ENCODE measurements at regions not wholly inside any gene's neighbourhood (a gene's known extent, or its start where the extent isn't known, plus 50 kb on each side); places are given as distances from the start of the nearest gene placed in this dataset.
"Not testable (repeated sequence)": the region's sequence is repeated elsewhere in the genome, so short reads cannot be mapped to it uniquely, and the experiment has no call there.

DNA sequence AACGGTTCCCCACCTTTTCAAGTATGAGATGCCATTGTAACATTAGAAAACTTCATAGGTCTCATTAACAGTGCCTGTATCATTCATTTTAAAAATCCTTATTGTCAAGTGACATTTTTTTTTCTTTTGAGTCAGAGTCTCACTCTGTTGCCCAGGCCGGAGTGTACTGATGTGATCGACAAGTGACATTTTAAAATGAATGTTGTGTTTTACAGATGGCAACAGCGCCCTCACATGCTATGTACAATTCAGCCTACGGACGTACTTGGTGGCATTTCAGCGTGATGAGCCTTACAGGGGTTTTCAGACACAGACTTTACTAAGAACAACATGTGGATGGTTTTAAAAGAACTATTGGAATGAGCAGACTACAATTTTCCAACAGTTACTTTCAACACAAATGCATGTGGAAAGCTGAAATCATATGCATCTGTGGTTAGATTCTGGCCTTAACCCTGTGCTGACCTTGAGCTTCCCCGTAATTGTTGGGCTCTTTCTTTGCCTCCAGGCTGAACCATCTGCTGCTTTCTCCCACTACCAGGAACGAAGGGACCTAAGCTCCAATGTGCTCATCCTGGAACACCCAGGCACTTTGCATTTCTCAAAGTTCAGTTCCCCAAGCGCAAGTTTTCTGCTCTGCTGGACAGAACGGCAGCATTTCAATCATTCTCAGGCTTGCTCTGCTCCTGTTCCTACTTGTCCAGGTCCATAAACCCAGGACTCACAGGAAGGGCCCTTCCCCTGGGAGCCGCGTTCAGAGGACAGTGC is 119.9 kb upstream of the NDUFV2 start:
- Histone ChIP-seq H3K36me3 (ENCODE audit: control insufficient read depth in 2 of 2, insufficient read depth in 2 of 2, low read length in 2 of 2) (no peaks in the 10 kb centered on the region), H3K9ac (ENCODE audit: low read length in 2 of 2) (no peak overlapping the region), H3K9me3 (ENCODE audit: control insufficient read depth in 2 of 2, low read length in 2 of 2) (no peaks in the 10 kb centered on the region), H3K4me3 (ENCODE audit: low read length in 2 of 2) (no peak overlapping the region), H3K27ac (ENCODE audit: low read length) (no peak overlapping the region), H3K4me1 (ENCODE audit: control insufficient read depth, insufficient read depth, low read length) (peaks cover 33% of the 10 kb centered on the region), H3K27me3 (ENCODE audit: control insufficient read depth in 1 of 2, insufficient read depth in 2 of 2, low read length in 2 of 2) (no peaks in the 10 kb centered on the region)

DNA sequence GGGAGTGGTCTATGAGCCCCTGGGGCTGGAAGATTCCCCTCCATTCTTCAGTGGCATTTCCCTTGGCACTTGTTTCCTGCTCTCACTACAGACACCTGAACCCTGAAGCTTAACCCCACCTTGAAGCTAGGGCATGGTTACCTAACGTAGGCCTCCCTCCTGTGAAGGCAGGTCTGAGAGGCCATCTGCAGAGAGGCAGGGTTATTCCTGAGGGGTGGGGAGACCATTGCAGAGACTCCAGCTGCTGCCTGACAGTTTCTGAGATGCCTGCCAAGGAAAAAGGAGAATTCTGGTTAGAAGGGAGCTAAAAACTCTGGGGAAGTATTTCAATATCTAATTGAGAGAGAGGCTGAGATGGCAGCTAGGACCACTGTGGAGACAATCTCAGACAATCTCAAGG is 119.3 kb upstream of the NDUFV2 start:
- peaks cover 31% of the 10 kb centered on the region for H3K4me1 ChIP-seq (ENCODE audit: control insufficient read depth, insufficient read depth, low read length)

DNA sequence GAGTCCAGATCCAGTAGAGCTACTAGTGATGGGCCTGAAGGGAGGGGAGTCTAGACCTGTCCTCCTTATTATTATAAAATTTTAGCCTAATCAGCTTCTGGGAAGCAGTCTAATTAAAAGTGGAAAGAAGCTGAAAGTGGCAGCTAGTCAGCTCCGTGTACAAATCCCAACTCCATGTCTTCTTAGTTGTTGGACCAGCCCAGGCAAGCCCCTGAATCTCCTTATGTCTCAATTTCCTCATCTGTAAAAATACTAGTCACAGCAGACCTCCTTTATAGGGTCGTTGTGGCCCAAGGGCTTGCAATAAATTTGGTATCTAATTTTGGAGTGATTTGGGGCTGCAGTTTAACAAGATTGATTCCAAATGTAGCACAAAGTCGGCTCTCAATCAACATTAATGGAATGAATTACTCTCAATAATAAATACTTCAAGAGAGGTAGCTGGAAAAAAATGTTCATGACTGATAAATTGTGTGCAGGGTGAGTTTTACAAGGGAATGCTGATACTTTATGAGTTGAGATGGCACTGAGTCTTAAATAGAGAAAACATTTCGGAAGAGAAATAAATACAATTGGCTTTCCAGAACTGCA is 118.3 kb upstream of the NDUFV2 start:
- H3K4me3 ChIP-seq (ENCODE audit: low read length in 2 of 2): no peak overlapping the region
- peaks cover 23% of the 10 kb centered on the region for H3K4me1 ChIP-seq (ENCODE audit: control insufficient read depth, insufficient read depth, low read length)
- H3K9me3 ChIP-seq (ENCODE audit: control insufficient read depth in 2 of 2, low read length in 2 of 2): no peaks in the 10 kb centered on the region
- H3K9ac ChIP-seq (ENCODE audit: low read length in 2 of 2): no peak overlapping the region
- H3K27ac ChIP-seq (ENCODE audit: low read length): no peak overlapping the region
- no peaks in the 10 kb centered on the region for H3K36me3 ChIP-seq (ENCODE audit: control insufficient read depth in 2 of 2, insufficient read depth in 2 of 2, low read length in 2 of 2)
- H3K27me3 ChIP-seq (ENCODE audit: control insufficient read depth in 1 of 2, insufficient read depth in 2 of 2, low read length in 2 of 2): no peaks in the 10 kb centered on the region

More for the DNA sequence above, 119.3 kb upstream of the NDUFV2 start:
- H3K9ac ChIP-seq (ENCODE audit: low read length in 2 of 2): no peak overlapping the region
- no peaks in the 10 kb centered on the region for H3K27me3 ChIP-seq (ENCODE audit: control insufficient read depth in 1 of 2, insufficient read depth in 2 of 2, low read length in 2 of 2)
- H3K4me3 ChIP-seq (ENCODE audit: low read length in 2 of 2): no peak overlapping the region
- no peaks in the 10 kb centered on the region for H3K9me3 ChIP-seq (ENCODE audit: control insufficient read depth in 2 of 2, low read length in 2 of 2)
- H3K27ac ChIP-seq (ENCODE audit: low read length): no peak overlapping the region
- H3K36me3 ChIP-seq (ENCODE audit: control insufficient read depth in 2 of 2, insufficient read depth in 2 of 2, low read length in 2 of 2): no peaks in the 10 kb centered on the region

DNA sequence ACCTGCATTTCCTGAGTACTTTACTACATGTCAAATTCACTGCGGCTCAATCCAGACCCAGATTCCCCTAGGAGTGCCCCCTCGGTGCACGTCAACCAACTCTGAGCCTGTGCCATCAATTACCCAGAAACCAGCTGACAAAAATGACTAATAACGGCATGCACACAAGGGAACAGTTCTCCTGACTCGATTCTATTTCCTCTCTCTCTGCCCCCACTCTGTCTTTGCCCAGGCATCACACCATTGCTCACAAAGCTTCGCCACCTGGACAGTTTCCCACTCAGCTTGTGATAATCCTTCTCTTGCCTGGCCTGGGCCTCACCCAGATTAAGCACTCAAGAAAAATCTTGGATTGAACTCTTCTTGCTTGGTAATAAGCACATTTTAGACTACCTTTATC is 115.3 kb upstream of the NDUFV2 start:
- Histone ChIP-seq H3K36me3 (ENCODE audit: control insufficient read depth in 2 of 2, insufficient read depth in 2 of 2, low read length in 2 of 2) (no peaks in the 10 kb centered on the region), H3K4me3 (ENCODE audit: low read length in 2 of 2) (no peak overlapping the region), H3K4me1 (ENCODE audit: control insufficient read depth, insufficient read depth, low read length) (peaks cover 10% of the 10 kb centered on the region), H3K27ac (ENCODE audit: low read length) (no peak overlapping the region), H3K9me3 (ENCODE audit: control insufficient read depth in 2 of 2, low read length in 2 of 2) (no peaks in the 10 kb centered on the region), H3K27me3 (ENCODE audit: control insufficient read depth in 1 of 2, insufficient read depth in 2 of 2, low read length in 2 of 2) (no peaks in the 10 kb centered on the region), H3K9ac (ENCODE audit: low read length in 2 of 2) (no peak overlapping the region)

DNA sequence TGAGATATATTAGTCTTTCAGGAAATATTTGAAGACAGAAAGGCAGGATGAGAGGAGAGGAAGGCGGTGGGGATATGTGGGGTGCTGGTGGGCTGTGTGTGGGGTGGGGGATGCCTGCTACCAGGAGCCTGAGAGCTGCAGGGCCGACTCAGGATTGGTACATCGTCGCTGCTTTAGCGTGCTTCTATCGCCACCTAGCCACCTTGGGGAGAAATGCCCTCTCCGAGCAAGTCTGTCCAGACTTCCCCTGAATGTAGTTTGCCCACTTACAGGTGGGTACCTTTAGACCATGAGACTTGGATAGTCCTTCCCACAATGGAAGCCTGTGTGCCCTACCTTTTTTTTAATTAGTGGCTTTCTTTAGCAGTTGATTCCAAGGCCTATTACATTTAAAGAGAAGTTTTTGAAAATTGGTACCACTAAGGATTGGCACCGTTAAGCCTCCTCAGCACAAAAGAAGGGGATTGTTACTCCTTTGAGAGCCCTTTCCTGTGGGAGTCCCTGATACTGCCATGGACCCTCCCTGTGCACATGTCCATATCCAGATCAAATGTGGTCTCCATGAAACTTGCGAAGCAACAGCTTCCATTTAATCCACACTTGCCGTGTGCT is 114.1 kb upstream of the NDUFV2 start:
- no peaks in the 10 kb centered on the region for H3K27me3 ChIP-seq (ENCODE audit: control insufficient read depth in 1 of 2, insufficient read depth in 2 of 2, low read length in 2 of 2)
- no peaks in the 10 kb centered on the region for H3K36me3 ChIP-seq (ENCODE audit: control insufficient read depth in 2 of 2, insufficient read depth in 2 of 2, low read length in 2 of 2)
- H3K4me1 ChIP-seq (ENCODE audit: control insufficient read depth, insufficient read depth, low read length): peaks cover 4% of the 10 kb centered on the region
- no peak overlapping the region for H3K9ac ChIP-seq (ENCODE audit: low read length in 2 of 2)
- H3K4me3 ChIP-seq (ENCODE audit: low read length in 2 of 2): no peak overlapping the region
- no peaks in the 10 kb centered on the region for H3K9me3 ChIP-seq (ENCODE audit: control insufficient read depth in 2 of 2, low read length in 2 of 2)
- no peak overlapping the region for H3K27ac ChIP-seq (ENCODE audit: low read length)

DNA sequence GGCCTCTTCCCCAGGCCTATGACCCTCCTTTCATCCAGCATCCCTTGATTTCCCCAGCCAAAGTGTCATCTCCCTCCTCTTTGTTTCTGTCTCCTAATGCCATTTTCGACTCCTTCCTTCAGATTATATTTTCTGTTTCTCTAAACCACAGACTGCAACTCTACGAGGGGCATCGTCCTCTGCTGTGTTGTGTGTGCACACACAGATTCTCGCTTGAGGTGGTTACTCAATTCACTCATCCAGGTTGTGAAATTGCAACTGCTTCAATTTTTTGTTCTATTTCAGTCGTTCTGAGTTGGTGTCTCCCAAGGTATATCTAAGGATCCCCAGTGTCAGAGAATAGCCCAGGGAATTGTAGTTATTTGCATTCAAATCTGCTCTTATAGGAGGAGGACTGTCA is 113.5 kb upstream of the NDUFV2 start:
- no peak overlapping the region for H3K27ac ChIP-seq (ENCODE audit: low read length)
- H3K4me1 ChIP-seq (ENCODE audit: control insufficient read depth, insufficient read depth, low read length): peaks cover 4% of the 10 kb centered on the region
- H3K27me3 ChIP-seq (ENCODE audit: control insufficient read depth in 1 of 2, insufficient read depth in 2 of 2, low read length in 2 of 2): no peaks in the 10 kb centered on the region
- H3K9ac ChIP-seq (ENCODE audit: low read length in 2 of 2): no peak overlapping the region
- no peak overlapping the region for H3K4me3 ChIP-seq (ENCODE audit: low read length in 2 of 2)
- no peaks in the 10 kb centered on the region for H3K9me3 ChIP-seq (ENCODE audit: control insufficient read depth in 2 of 2, low read length in 2 of 2)
- no peaks in the 10 kb centered on the region for H3K36me3 ChIP-seq (ENCODE audit: control insufficient read depth in 2 of 2, insufficient read depth in 2 of 2, low read length in 2 of 2)

DNA sequence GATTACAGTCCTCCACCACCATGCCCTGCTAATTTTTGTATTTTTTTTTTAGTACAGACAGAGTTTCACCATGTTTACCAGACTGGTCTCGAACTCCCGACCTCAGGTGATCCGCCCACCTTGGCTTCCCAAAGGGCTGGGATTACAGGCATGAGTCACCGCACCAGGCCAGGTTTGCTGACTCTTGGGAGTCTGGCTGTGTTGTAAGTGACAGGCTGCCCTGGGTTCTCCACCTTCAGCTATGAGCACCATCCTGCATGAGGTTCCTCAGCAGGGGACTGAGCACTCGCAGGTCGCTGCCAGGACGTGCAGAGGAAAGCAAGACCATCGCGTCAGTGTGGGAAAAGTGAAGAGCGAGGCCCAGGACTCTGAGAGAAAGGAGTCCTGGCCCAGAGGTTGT is 112.6 kb upstream of the NDUFV2 start:
- Histone ChIP-seq H3K27ac (ENCODE audit: low read length) (no peak overlapping the region), H3K27me3 (ENCODE audit: control insufficient read depth in 1 of 2, insufficient read depth in 2 of 2, low read length in 2 of 2) (no peaks in the 10 kb centered on the region), H3K4me1 (ENCODE audit: control insufficient read depth, insufficient read depth, low read length) (peaks cover 4% of the 10 kb centered on the region), H3K4me3 (ENCODE audit: low read length in 2 of 2) (no peak overlapping the region), H3K36me3 (ENCODE audit: control insufficient read depth in 2 of 2, insufficient read depth in 2 of 2, low read length in 2 of 2) (no peaks in the 10 kb centered on the region), H3K9ac (ENCODE audit: low read length in 2 of 2) (no peak overlapping the region), H3K9me3 (ENCODE audit: control insufficient read depth in 2 of 2, low read length in 2 of 2) (no peaks in the 10 kb centered on the region)

DNA sequence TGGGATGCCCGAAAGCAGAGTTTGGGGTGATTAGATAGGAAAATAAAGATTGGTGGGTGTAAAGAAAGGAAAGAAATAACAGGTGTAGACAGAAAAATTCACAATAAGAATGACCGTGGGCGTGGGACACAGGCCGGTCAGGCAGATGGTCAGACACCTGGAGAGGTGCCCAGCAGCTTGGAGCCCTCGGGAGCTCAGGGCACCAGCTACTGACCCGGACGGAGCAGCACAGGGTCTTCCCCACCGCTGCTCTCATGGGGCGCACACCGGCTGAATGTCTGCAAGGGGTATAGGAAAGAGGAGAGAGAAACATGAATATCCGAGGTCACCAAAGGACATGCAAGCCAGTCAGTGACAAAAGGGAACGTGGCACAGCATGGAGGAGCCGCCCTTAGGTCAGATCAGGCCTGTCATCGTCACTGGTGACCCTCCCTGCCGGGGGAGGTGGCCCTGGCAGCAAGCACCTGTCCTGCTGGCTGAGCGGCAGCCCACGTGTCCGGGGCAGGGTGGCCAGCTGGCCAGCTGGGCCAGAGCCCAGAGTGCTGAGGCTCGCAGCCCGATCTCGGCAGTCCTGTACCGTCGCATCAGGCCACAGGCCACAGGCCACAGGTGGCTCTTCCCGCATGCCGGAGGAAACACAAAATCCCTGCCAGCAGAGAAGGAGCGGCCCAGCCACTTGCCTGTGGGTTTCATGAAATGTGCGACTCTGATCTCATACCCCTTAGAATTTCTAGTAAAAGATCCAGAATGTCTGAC is 112.0 kb upstream of the NDUFV2 start:
- H3K27me3 ChIP-seq (ENCODE audit: control insufficient read depth in 1 of 2, insufficient read depth in 2 of 2, low read length in 2 of 2): no peaks in the 10 kb centered on the region
- peaks cover 4% of the 10 kb centered on the region for H3K4me1 ChIP-seq (ENCODE audit: control insufficient read depth, insufficient read depth, low read length)
- no peak overlapping the region for H3K4me3 ChIP-seq (ENCODE audit: low read length in 2 of 2)
- H3K36me3 ChIP-seq (ENCODE audit: control insufficient read depth in 2 of 2, insufficient read depth in 2 of 2, low read length in 2 of 2): no peaks in the 10 kb centered on the region
- no peak overlapping the region for H3K27ac ChIP-seq (ENCODE audit: low read length)
- H3K9ac ChIP-seq (ENCODE audit: low read length in 2 of 2): no peak overlapping the region
- H3K9me3 ChIP-seq (ENCODE audit: control insufficient read depth in 2 of 2, low read length in 2 of 2): no peaks in the 10 kb centered on the region

DNA sequence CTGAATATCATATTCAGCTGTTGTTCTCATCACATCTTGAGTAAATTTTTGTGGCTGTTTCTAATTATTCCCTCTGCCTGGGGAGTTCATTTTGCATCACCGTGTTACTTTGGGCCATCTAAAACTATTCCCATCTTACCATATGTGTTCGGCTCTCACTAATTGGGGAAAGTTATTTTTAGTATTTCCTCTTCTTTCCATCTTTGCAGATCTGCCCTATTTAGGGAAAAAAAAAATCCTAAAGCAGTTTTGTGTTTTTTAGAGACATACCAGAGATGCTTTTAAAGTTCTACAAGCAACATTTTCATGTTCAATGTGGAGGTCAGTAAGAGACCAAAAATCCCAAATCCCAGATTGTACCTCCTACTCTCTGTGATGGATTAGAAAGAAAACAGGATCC is 111.3 kb upstream of the NDUFV2 start:
- Histone ChIP-seq H3K9me3 (ENCODE audit: control insufficient read depth in 2 of 2, low read length in 2 of 2) (no peaks in the 10 kb centered on the region), H3K4me1 (ENCODE audit: control insufficient read depth, insufficient read depth, low read length) (peaks cover 4% of the 10 kb centered on the region), H3K9ac (ENCODE audit: low read length in 2 of 2) (no peak overlapping the region), H3K36me3 (ENCODE audit: control insufficient read depth in 2 of 2, insufficient read depth in 2 of 2, low read length in 2 of 2) (no peaks in the 10 kb centered on the region), H3K4me3 (ENCODE audit: low read length in 2 of 2) (no peak overlapping the region), H3K27ac (ENCODE audit: low read length) (no peak overlapping the region), H3K27me3 (ENCODE audit: control insufficient read depth in 1 of 2, insufficient read depth in 2 of 2, low read length in 2 of 2) (no peaks in the 10 kb centered on the region)

DNA sequence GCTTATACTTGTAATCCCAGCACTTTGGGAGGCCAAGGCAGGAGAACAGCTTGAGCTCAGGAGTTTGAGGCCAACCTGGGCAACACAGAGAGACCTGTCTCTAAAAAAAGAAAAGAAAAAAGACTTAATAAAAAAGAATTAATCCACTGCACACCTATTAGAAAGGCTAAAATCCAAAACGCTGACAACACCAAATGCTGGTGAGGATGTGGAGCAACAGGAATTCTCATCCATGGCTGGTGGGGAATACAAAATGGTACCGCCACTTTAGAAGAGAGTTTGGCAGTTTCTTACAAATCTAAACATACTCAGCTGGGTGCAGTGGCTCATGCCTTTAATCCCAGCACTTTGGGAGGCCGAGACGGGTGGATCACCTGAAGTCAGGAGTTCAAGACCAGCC is 110.0 kb upstream of the NDUFV2 start:
- H3K36me3 ChIP-seq (ENCODE audit: control insufficient read depth in 2 of 2, insufficient read depth in 2 of 2, low read length in 2 of 2): not testable (repeated sequence)

More for the DNA sequence above, 110.0 kb upstream of the NDUFV2 start:
- H3K27ac ChIP-seq (ENCODE audit: low read length); H3K27me3 ChIP-seq (ENCODE audit: control insufficient read depth in 1 of 2, insufficient read depth in 2 of 2, low read length in 2 of 2); H3K4me1 ChIP-seq (ENCODE audit: control insufficient read depth, insufficient read depth, low read length); H3K9ac ChIP-seq (ENCODE audit: low read length in 2 of 2); H3K9me3 ChIP-seq (ENCODE audit: control insufficient read depth in 2 of 2, low read length in 2 of 2); H3K4me3 ChIP-seq (ENCODE audit: low read length in 2 of 2): not testable (repeated sequence)
